ENCODE measurements at regions not wholly inside any gene's neighbourhood (a gene's known extent, or its start where the extent isn't known, plus 50 kb on each side); places are given as distances from the start of the nearest gene placed in this dataset.

- H3K36me3 ChIP-seq (ENCODE audit: control insufficient read depth, insufficient read depth, low read length, severe bottlenecking): no peaks in the 10 kb centered on the region
- peak overlapping the region; percentile 19 for H3K9ac ChIP-seq (ENCODE audit: low read length)
- H3K4me3 ChIP-seq (ENCODE audit: low read length): no peak overlapping the region
- H3K4me1 ChIP-seq (ENCODE audit: control insufficient read depth, insufficient read depth, low read length): peaks cover 56% of the 10 kb centered on the region
- H3K27me3 ChIP-seq (replicated peaks; ENCODE audit: control insufficient read depth, insufficient read depth, low read length): no peaks in the 10 kb centered on the region
- DNase-seq (ENCODE audit: low read depth): peak; percentile 28
- no peaks in the 10 kb centered on the region for H3K9me3 ChIP-seq (ENCODE audit: control insufficient read depth, low read length)
Measured at GRCh38 chr16:85457366-85457765, 155.8 kb upstream of the GSE1 start.

GRCh38 chr16:85458968-85459367 is 154.2 kb upstream of the GSE1 start:
- Histone ChIP-seq H3K9me3 (ENCODE audit: control insufficient read depth, low read length) (no peaks in the 10 kb centered on the region), H3K4me3 (ENCODE audit: low read length) (no peak overlapping the region), H3K27me3 (replicated peaks; ENCODE audit: control insufficient read depth, insufficient read depth, low read length) (no peaks in the 10 kb centered on the region), H3K36me3 (ENCODE audit: control insufficient read depth, insufficient read depth, low read length, severe bottlenecking) (no peaks in the 10 kb centered on the region), H3K9ac (ENCODE audit: low read length) (peak overlapping the region; percentile 84), H3K4me1 (ENCODE audit: control insufficient read depth, insufficient read depth, low read length) (peaks cover 56% of the 10 kb centered on the region)
- DNase-seq (ENCODE audit: low read depth): no peak

DNA sequence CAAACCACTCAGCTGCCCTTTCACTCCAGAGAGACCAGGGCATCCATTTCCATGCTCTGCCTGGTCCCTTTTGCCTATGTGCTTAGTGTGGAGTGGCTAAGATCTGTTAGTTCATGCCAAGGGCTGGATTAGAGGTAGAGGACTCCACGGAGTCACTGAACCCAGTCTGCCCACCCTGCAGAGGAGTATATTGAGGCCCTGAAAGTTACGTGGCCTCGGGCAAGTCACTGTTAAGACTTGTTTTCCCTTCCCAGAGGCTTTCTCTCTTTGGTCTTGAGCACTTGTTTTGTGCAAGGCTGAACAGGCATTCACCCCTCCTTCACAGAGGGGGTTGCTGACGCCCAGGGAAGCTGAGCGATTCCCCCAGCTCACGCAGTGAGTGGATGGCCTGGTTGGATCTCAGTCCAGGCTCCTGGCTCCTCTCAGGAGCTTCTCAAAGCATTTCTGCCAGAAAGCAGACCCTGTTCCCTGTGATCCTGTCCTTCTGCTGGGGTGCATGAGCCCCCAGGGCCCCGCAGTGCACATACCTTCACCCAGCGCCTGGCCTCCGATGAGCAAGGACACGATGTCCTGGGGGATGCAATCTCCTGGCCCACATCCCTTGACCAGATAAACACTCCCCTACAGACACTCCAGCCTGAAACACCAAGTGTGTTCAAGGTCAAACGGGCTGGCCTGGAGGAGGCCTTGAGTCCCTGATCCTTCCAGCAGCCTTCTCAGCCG is 153.4 kb upstream of the GSE1 start:
- Histone ChIP-seq H3K36me3 (ENCODE audit: control insufficient read depth, insufficient read depth, low read length, severe bottlenecking) (no peaks in the 10 kb centered on the region), H3K27me3 (replicated peaks; ENCODE audit: control insufficient read depth, insufficient read depth, low read length) (no peaks in the 10 kb centered on the region), H3K9me3 (ENCODE audit: control insufficient read depth, low read length) (no peaks in the 10 kb centered on the region), H3K4me1 (ENCODE audit: control insufficient read depth, insufficient read depth, low read length) (peaks cover 54% of the 10 kb centered on the region), H3K4me3 (ENCODE audit: low read length) (peak overlapping the region; percentile 47), H3K9ac (ENCODE audit: low read length) (peak overlapping the region; percentile 84)
- no peak for DNase-seq (ENCODE audit: low read depth)

DNA sequence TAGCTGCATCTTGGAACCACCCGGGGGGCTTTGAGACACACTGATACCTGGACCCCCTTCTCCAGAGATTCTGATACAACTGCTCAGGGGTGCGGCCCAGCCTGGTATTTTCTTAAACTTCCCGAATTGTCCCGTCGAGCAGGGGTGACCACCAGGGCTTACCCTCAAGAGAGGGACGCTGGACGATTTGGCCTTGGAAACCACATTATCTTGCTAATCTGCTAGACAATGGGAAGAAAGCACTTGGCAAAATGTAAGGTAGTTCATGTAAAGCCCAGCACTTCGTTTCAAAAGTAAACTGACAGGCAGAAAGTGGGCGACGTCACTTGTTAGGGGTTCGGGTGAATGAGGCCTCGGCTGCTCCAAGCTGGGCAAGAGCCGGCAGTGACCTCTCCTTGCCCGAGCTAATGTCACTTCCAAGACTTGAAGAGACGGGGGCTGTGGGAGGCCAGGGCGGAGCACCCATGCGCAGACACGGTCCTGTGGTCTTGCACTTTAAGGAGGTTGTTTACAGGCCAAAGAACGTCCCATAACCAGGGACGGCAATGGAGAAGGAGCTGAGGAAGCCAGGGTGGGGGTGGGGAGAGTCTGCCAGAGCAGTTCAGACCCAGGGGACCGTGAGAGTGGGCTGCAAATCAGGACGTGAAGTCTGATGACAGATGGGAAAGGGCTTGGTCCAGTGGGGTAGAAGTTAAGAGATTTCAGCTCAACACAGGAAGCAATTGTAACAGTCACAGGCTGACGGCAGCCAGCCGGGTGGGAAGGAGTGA is 152.7 kb upstream of the GSE1 start:
- H3K9me3 ChIP-seq (ENCODE audit: control insufficient read depth, low read length): no peaks in the 10 kb centered on the region
- H3K36me3 ChIP-seq (ENCODE audit: control insufficient read depth, insufficient read depth, low read length, severe bottlenecking): no peaks in the 10 kb centered on the region
- H3K9ac ChIP-seq (ENCODE audit: low read length): peak overlapping the region; percentile 84
- H3K4me3 ChIP-seq (ENCODE audit: low read length): peak overlapping the region; percentile 47
- H3K4me1 ChIP-seq (ENCODE audit: control insufficient read depth, insufficient read depth, low read length): peaks cover 54% of the 10 kb centered on the region
- no peaks in the 10 kb centered on the region for H3K27me3 ChIP-seq (replicated peaks; ENCODE audit: control insufficient read depth, insufficient read depth, low read length)
- DNase-seq (ENCODE audit: low read depth): no peak

- Histone ChIP-seq H3K36me3 (ENCODE audit: control insufficient read depth, insufficient read depth, low read length, severe bottlenecking) (no peaks in the 10 kb centered on the region), H3K27me3 (replicated peaks; ENCODE audit: control insufficient read depth, insufficient read depth, low read length) (no peaks in the 10 kb centered on the region), H3K4me3 (ENCODE audit: low read length) (peak overlapping the region; percentile 69), H3K4me1 (ENCODE audit: control insufficient read depth, insufficient read depth, low read length) (peaks cover 62% of the 10 kb centered on the region), H3K9me3 (ENCODE audit: control insufficient read depth, low read length) (no peaks in the 10 kb centered on the region), H3K9ac (ENCODE audit: low read length) (peak overlapping the region; percentile 84)
- peak; percentile 70 for DNase-seq (ENCODE audit: low read depth)
Measured at GRCh38 chr16:85461022-85461813, 151.9 kb upstream of the GSE1 start.

DNA sequence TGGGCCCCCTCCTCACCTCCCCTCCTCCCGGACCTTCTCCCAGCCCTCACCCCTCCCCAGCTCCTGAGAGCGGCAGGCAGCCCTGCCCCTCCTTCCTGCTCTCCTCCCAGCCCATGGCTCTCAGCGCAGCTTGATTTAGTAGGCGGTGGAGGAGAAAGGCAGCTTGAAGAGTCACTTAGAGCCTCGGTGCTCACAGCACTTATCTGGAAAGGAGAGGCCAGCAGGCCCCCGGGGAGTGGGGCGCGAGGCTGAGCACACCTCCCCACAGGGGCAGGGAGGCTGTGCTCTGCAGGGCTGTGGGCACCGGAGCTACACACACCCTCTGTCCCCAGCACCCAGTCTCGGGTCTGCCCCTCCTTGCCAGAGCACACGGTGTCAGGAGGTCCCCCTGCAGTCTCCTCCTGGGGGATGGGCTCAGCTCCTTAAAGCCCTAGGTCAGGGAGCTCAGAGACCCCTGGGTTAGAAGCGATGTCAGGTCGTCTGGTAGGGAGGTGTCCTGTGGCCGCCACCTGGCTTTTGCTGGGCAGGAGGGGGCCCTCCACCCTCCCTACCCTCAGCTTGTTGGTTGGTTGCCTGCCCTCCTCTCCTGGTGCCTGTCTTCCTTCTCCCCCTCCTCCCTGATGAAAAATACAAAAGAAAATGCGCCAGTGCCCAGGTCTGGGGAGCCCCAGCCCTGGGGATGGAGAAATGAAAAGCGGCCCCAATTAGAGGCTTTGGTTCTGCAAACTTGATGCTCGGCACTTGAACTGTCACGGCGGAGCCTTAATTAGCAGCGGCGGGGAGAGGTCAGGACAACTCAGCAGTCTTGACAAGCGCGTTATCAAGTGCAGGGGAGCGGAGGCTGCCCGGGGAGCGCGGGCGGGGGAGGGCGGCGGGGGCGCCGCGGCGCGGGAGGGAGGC is 151.1 kb upstream of the GSE1 start:
- no peaks in the 10 kb centered on the region for H3K27me3 ChIP-seq (replicated peaks; ENCODE audit: control insufficient read depth, insufficient read depth, low read length)
- peak; percentile 59 for DNase-seq (ENCODE audit: low read depth)
- no peaks in the 10 kb centered on the region for H3K36me3 ChIP-seq (ENCODE audit: control insufficient read depth, insufficient read depth, low read length, severe bottlenecking)
- peak overlapping the region; percentile 69 for H3K4me3 ChIP-seq (ENCODE audit: low read length)
- peak overlapping the region; percentile 84 for H3K9ac ChIP-seq (ENCODE audit: low read length)
- H3K9me3 ChIP-seq (ENCODE audit: control insufficient read depth, low read length): no peaks in the 10 kb centered on the region
- peaks cover 64% of the 10 kb centered on the region for H3K4me1 ChIP-seq (ENCODE audit: control insufficient read depth, insufficient read depth, low read length)

DNA sequence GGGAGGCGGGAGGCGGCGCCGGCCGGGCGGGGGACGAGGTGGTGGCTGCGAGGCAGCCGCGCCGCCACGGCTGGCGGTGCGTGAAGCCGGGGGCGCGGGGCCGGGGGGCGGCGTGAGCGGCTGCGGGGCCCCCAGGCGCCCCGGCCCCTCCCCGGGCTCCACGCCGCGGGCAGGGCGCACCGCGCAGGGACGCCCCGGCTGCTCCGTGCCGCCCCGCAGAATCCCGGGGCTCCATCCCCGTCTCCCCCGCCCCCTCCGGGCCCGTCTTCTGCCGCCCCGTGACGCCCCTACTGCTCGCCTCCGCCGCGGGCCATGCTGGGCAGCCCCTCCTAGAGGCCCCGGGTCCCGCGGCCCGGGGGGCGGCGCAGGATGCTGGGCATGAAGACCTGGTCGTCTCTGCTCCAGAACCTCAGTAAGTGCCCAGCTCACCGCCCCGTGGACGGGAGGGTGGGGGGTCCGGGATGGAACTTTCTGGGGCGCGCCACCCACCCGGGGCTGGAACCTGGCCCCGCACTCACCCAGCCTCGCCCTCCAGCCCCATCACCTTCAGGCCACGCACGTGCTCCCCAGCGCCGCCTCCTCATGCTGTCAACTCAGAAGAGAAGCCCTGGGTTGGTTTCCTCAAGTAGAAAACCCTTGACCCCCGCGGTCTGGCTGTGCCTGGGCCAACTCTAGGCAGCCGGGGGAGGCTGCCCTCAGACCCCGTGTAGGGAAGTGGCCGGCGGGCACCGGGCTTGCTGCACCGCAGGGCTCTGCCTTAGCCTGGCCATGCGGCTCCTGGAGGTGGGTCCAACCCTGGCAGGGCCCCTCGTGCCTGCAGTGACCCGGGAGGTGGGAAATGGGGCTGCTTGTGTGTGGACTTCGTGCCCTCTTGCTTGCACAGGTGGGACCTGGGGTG is 150.2 kb upstream of the GSE1 start:
- no peaks in the 10 kb centered on the region for H3K36me3 ChIP-seq (ENCODE audit: control insufficient read depth, insufficient read depth, low read length, severe bottlenecking)
- peak overlapping the region; percentile 38 for H3K9ac ChIP-seq (ENCODE audit: low read length)
- no peak for DNase-seq (ENCODE audit: low read depth)
- no peaks in the 10 kb centered on the region for H3K27me3 ChIP-seq (replicated peaks; ENCODE audit: control insufficient read depth, insufficient read depth, low read length)
- H3K9me3 ChIP-seq (ENCODE audit: control insufficient read depth, low read length): no peaks in the 10 kb centered on the region
- H3K4me1 ChIP-seq (ENCODE audit: control insufficient read depth, insufficient read depth, low read length): peaks cover 56% of the 10 kb centered on the region
- H3K4me3 ChIP-seq (ENCODE audit: low read length): peak overlapping the region; percentile 58

DNA sequence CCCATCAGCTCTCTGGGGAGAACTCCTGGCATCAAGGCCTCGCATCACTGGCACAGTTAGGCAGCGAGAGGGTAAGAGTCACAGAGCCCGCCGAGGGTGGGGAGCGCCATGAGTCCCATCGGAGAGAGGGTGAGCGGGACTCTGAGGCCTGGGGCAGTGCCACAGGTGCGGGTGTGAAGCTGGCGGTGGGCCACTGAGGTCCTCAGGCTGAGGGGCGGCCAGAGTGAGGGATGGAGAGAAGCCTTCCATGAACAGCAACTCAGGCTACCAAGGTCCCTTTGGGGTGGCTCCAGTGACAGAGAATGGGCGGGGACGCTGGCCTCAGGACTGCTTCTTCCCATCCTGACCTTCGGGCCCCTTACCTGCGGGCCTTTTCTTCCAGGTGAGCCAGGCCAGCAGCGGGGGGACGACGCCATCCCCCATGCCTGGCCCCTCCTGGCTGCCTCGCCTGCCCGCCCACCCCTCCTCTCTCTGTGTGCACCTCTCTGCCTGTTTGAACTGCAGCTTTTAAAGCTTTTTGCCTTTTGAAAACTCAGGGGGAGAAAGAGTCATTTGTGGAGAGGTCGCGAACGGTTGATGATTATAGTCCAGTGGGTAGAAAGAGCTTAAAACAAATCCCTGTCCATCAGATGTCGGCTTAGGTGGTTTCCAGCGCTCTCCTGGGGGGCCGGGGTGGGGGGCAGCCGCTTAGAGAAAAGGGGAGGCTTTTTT is 149.3 kb upstream of the GSE1 start:
- Histone ChIP-seq H3K9me3 (ENCODE audit: control insufficient read depth, low read length) (no peaks in the 10 kb centered on the region), H3K4me3 (ENCODE audit: low read length) (peak overlapping the region; percentile 58), H3K27me3 (replicated peaks; ENCODE audit: control insufficient read depth, insufficient read depth, low read length) (no peaks in the 10 kb centered on the region), H3K9ac (ENCODE audit: low read length) (peak overlapping the region; percentile 38), H3K4me1 (ENCODE audit: control insufficient read depth, insufficient read depth, low read length) (peaks cover 48% of the 10 kb centered on the region), H3K36me3 (ENCODE audit: control insufficient read depth, insufficient read depth, low read length, severe bottlenecking) (no peaks in the 10 kb centered on the region)
- DNase-seq (ENCODE audit: low read depth): no peak

DNA sequence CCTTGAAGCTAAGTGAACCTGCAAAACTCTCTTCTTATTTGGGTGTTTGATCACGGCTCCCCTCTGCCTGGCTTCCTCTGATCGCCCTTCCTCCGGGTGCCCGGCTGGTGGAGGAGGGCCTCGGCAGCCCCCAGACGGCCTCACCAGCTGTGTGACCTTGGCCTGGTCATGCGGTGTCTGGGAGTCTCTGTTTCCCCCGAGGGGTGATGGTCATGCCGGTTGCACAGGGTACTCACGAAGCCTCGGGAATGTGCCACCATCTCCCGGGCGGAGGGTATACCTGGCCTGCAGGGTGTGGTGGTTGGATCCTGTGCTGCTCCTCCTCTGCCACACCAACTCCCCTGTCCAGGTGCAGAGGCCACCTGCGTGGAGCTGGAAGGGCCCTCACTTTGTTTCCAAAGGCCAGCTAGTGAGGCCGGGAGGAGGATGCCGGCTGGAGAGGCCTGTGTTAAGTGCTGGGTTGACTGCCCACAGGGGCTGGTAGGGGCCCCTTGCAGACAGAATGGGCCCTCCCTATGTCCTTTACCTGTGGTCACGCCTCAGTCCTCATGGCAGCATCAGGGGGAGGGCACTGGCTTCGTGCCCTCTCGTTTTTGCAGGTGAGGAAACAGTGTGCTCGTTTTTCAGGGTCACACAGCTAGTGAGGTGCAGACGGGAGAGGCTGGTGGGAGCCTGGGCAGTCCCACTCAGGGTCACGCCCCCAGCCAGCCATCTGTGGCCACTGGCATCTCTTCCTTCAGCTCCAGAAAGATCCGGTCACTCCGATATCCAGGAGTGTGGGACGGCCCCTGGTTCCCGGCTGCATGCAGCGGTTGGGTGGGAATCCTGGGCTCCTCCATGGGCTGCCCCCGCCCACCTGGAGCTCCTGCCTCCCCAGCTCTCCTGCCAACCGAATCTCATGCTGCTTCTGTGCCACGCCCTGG is 148.5 kb upstream of the GSE1 start:
- Histone ChIP-seq H3K36me3 (ENCODE audit: control insufficient read depth, insufficient read depth, low read length, severe bottlenecking) (no peaks in the 10 kb centered on the region), H3K9ac (ENCODE audit: low read length) (no peak overlapping the region), H3K9me3 (ENCODE audit: control insufficient read depth, low read length) (no peaks in the 10 kb centered on the region), H3K4me3 (ENCODE audit: low read length) (no peak overlapping the region), H3K4me1 (ENCODE audit: control insufficient read depth, insufficient read depth, low read length) (peaks cover 40% of the 10 kb centered on the region), H3K27me3 (replicated peaks; ENCODE audit: control insufficient read depth, insufficient read depth, low read length) (no peaks in the 10 kb centered on the region)
- DNase-seq (ENCODE audit: low read depth): no peak

Data from adipocyte (in vitro differentiated cells).